NT2/D1 (cell line): ENCODE measurements at regions not wholly inside any gene's neighbourhood (a gene's known extent, or its start where the extent isn't known, plus 50 kb on each side); places are given as distances from the start of the nearest gene placed in this dataset.
"Not testable (repeated sequence)": the region's sequence is repeated elsewhere in the genome, so short reads cannot be mapped to it uniquely, and the experiment has no call there.

Experiments
- DNase-seq: peaks from one replicate; pipeline ENCODE4 v3.0.0-alpha.2; 2011; ENCODE audit warnings: low read depth, low spot score
- H3K27me3 ChIP-seq: 2 replicates; pipeline ENCODE4 v1.6.0; 2011; ENCODE audit warnings: mild to moderate bottlenecking; ENCODE audit not compliant: insufficient read length, insufficient read depth
- H3K36me3 ChIP-seq: 2 replicates; pipeline ENCODE4 v1.6.1; 2011; ENCODE audit warnings: mild to moderate bottlenecking, low read length, mixed read lengths; ENCODE audit not compliant: insufficient read depth, insufficient read length
- H3K4me1 ChIP-seq: 2 replicates; pipeline ENCODE4 v1.5.1; 2011; ENCODE audit not compliant: insufficient read depth, insufficient read length
- H3K4me3 ChIP-seq: 2 replicates; pipeline ENCODE4 v1.5.1; 2011; ENCODE audit warnings: low read depth; ENCODE audit not compliant: insufficient read length
- H3K9ac ChIP-seq: 2 replicates; pipeline ENCODE4 v1.6.0; 2011; ENCODE audit warnings: low read depth; ENCODE audit not compliant: insufficient read length
- H3K9me3 ChIP-seq: 2 replicates; pipeline ENCODE4 v1.5.1; 2011; ENCODE audit warnings: mild to moderate bottlenecking, low read length; ENCODE audit not compliant: insufficient read depth
- SUZ12 ChIP-seq: IDR thresholded peaks from 2 replicates; pipeline ENCODE4 v1.6.1; 2011; ENCODE audit not compliant: insufficient read length, insufficient read depth; ENCODE audit errors: extremely low read depth
- YY1 ChIP-seq: IDR thresholded peaks from 2 replicates; pipeline ENCODE4 v1.6.1; 2011; ENCODE audit not compliant: insufficient read length, insufficient read depth
- ZNF274 ChIP-seq: IDR thresholded peaks from 2 replicates; pipeline ENCODE4 v1.6.1; 2011; ENCODE audit warnings: mild to moderate bottlenecking, low read depth, low read length

DNA sequence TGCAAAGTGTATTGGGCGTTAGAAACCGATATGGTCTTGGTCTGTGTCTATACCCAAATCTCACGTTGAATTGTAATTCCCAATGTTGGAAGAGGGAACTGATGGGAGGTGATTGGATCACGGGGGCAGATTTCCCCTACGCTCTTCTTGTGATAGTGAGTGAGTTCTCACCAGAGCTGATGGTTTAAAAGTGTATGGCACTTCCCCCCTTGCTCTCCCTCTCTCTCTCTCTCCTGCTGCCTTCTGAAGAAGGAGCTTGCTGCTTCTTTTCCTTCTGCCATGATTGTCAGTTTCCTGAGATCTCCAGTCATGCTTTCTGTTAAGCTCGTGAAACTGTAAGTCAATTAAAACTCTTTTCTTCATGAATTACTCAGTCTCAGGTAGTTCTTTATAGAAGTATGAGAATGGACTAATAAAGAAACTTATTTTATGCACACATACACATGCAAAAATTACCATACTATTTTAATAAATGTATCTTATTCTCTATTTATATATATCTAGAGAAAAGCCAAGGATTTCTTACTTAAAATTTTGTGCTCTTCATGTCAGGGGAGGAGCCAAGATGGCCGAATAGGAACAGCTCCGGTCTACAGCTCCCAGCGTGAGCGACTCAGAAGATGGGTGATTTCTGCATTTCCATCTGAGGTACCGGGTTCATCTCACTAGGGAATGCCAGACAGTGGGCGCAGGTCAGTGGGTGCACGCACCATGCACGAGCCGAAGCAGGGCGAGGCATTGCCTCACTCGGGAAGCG is 1891.0 kb upstream of the FLRT2 start:
- TF ChIP-seq SUZ12 (no peak), YY1 (no peak), ZNF274 (no peak)
- DNase-seq: no peak
- no peaks in the 10 kb centered on the region for H3K4me1 ChIP-seq
- no peaks in the 10 kb centered on the region for H3K27me3 ChIP-seq
- no peak overlapping the region for H3K9ac ChIP-seq
- no peak overlapping the region for H3K4me3 ChIP-seq
- no peaks in the 10 kb centered on the region for H3K36me3 ChIP-seq
- H3K9me3 ChIP-seq: peaks cover 4% of the 10 kb centered on the region; the same call in 1 of the 2 replicates

DNA sequence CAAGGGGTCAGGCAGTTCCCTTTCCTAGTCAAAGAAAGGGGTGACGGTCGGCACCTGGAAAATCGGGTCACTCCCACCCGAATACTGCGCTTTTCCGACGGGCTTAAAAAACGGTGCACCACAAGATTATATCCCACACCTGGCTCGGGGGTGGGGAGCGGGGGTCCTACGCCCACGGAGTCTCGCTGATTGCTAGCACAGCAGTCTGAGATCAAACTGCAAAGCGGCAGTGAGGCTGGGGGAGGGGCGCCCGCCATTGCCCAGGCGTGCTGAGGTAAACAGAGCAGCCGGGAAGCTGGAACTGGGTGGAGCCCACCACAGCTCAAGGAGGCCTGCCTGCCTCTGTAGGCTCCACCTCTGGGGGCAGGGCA is 1890.5 kb upstream of the FLRT2 start:
- not testable (repeated sequence) for DNase-seq, H3K9me3 ChIP-seq, H3K27me3 ChIP-seq, H3K36me3 ChIP-seq, H3K4me3 ChIP-seq, H3K4me1 ChIP-seq, H3K9ac ChIP-seq

DNA sequence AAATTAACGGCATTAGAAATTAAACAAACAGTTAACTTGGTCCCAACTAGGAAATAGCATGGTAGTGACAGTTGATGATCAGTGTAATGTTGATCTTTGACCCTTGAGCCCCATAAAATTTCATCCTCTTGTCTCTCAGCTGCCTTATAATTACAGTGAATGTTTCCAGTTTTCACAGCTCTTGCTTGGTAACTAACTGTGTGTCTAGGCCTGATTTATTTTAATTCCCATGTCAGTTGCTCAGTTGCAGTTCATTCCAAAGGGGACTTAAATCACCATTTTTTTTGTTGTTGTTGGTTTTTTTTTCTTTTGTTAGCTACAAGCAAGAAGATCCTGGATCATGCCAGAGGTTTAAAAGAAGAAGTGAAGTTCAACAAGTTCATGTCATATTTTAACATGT is 1883.7 kb upstream of the FLRT2 start:
- H3K9me3 ChIP-seq: no peaks in the 10 kb centered on the region
- H3K36me3 ChIP-seq: no peaks in the 10 kb centered on the region
- H3K4me1 ChIP-seq: no peaks in the 10 kb centered on the region
- no peak for DNase-seq
- TF ChIP-seq ZNF274 (no peak), SUZ12 (no peak), YY1 (no peak)
- H3K9ac ChIP-seq: no peak overlapping the region
- no peaks in the 10 kb centered on the region for H3K27me3 ChIP-seq
- H3K4me3 ChIP-seq: no peak overlapping the region

DNA sequence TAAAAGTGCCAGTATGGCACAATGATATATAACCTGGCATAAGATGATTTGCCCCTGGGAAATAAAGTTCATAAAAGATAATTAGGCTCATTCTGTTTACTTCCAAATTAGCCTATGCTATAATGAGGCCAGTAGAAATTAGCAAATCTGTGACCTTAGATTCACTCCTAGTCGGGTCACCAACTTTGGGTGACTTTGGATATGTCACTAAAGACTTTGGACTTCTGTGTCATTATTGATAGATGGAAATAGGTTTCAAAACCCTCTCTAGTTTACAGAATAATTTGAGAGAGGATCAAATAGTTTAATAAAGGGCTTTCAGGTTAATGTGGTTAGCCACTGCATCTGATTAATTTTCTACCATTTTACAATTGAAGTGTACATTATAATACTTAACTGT is 1869.3 kb upstream of the FLRT2 start:
- H3K4me3 ChIP-seq: no peak overlapping the region
- no peaks in the 10 kb centered on the region for H3K4me1 ChIP-seq
- H3K27me3 ChIP-seq: no peaks in the 10 kb centered on the region
- no peak overlapping the region for H3K9ac ChIP-seq
- H3K36me3 ChIP-seq: no peaks in the 10 kb centered on the region
- no peak for DNase-seq
- H3K9me3 ChIP-seq: no peaks in the 10 kb centered on the region
- no peak for TF ChIP-seq YY1
- TF ChIP-seq SUZ12: no peak
- no peak for TF ChIP-seq ZNF274

DNA sequence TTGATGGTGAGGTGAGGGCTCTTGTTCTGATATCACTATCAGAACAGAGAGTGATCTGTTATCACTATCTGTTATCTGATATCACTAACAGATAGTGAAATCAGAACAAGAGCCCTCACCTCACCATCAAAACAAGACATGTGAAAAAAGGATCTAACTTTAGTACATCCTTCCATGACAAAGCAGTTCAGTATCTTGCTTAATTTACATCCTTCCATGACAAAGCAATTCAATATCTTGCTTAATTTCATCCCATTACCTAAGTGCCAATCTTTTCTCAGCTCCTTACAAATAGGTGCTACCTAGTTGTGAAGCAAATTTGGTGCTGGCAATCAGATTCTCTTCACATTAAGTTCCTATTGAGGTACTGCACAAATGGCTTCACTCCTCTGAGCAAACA is 1865.6 kb upstream of the FLRT2 start:
- no peaks in the 10 kb centered on the region for H3K4me1 ChIP-seq
- TF ChIP-seq YY1: no peak
- no peak for TF ChIP-seq SUZ12
- no peak for TF ChIP-seq ZNF274
- no peak overlapping the region for H3K9ac ChIP-seq
- no peaks in the 10 kb centered on the region for H3K27me3 ChIP-seq
- no peak overlapping the region for H3K4me3 ChIP-seq
- DNase-seq: no peak
- H3K36me3 ChIP-seq: no peaks in the 10 kb centered on the region
- no peaks in the 10 kb centered on the region for H3K9me3 ChIP-seq

DNA sequence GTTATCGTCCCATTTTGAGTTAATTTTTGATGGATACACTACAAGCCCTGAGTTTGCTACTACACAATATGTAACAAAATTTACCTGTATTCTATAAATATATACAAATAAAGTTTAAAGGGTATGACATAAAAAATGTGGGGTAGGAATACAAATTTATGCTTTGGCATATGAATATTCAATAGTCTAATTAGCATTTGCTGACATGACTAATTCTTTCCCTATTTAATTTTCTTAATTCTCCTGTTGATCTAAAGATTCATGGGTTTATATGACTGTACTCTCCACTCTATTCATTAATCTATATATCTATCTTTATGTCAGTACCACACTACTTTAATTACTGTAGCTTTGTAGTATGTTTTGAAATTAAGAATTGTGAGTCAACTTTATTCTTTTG is 1840.7 kb upstream of the FLRT2 start:
- DNase-seq: no peak
- Histone ChIP-seq H3K36me3 (no peaks in the 10 kb centered on the region), H3K27me3 (no peaks in the 10 kb centered on the region), H3K9ac (no peak overlapping the region), H3K4me1 (no peaks in the 10 kb centered on the region), H3K9me3 (no peaks in the 10 kb centered on the region), H3K4me3 (no peak overlapping the region)
- TF ChIP-seq ZNF274 (no peak), SUZ12 (no peak), YY1 (no peak)

DNA sequence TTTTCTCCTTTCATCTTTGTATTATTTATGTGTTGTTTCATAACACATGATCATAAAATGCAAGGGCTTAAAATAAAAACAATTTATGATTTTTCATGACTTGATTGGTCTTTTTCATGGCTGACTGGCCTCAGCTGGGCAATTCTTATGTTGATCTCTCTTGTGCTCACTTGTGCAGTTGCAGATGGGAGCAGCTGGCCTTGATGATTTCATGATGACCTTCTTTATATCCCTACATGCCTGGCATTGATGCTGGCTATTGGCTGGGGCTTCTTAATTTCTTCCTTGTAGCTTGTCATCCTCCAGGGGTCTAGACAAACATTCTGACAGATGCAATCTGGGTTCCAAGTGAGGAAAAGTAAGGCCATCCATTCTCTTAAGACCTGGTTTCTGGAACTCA is 1832.8 kb upstream of the FLRT2 start:
- DNase-seq: no peak
- H3K36me3 ChIP-seq: no peaks in the 10 kb centered on the region
- no peaks in the 10 kb centered on the region for H3K27me3 ChIP-seq
- TF ChIP-seq SUZ12: no peak
- no peak for TF ChIP-seq ZNF274
- TF ChIP-seq YY1: no peak
- H3K9ac ChIP-seq: no peak overlapping the region
- H3K4me1 ChIP-seq: no peaks in the 10 kb centered on the region
- no peak overlapping the region for H3K4me3 ChIP-seq
- no peaks in the 10 kb centered on the region for H3K9me3 ChIP-seq

DNA sequence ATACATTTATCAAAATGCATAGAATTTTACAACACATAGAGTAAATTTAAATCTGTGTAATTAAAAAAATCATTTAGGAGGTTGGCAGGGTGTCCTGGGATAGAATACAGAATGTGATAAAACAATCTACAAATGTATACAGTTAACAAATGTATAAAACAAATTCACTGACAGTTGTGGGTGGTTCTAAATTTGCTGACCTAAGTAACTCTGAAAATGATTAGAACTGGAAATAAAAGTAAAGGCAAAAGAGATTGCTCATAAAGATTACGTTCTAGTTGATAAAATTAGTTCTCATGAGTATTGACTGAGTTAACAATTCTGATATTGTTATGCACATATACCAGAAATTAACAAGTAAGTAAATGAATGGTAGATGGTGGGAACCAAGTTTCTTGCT is 1827.3 kb upstream of the FLRT2 start:
- Histone ChIP-seq H3K9ac (no peak overlapping the region), H3K27me3 (no peaks in the 10 kb centered on the region), H3K36me3 (no peaks in the 10 kb centered on the region), H3K4me3 (no peak overlapping the region), H3K9me3 (no peaks in the 10 kb centered on the region), H3K4me1 (no peaks in the 10 kb centered on the region)
- TF ChIP-seq SUZ12 (no peak), ZNF274 (no peak), YY1 (no peak)
- no peak for DNase-seq
